SK-N-SH (cell line): ENCODE measurements at regions not wholly inside any gene's neighbourhood (a gene's known extent, or its start where the extent isn't known, plus 50 kb on each side); places are given as distances from the start of the nearest gene placed in this dataset.

Experiments
- CTCF ChIA-PET: fragments of 300-600, 350-600 bp; formaldehyde crosslinking; extraction: SDS; loops from one replicate; lab custom pipeline; 2021; lab: Yijun Ruan, JAX
- POLR2A ChIA-PET: fragments of 350-600 bp; sonication (Branson Sonifier 250); formaldehyde crosslinking; extraction: SDS; loops from one replicate; lab custom pipeline; 2020; ENCODE audit warnings: antibody characterized with exemption, inconsistent platforms; lab: Yijun Ruan, JAX
- DNase-seq: peaks from one replicate; pipeline ENCODE4 v3.0.0; 2012
- H2AFZ ChIP-seq: fragments of 200-600 bp; sonication (generic); 2 replicates; pipeline ENCODE4 v1.8.1; 2016; ENCODE audit warnings: antibody characterized with exemption, mild to moderate bottlenecking, low read depth
- H3F3A ChIP-seq: fragments of 200-600 bp; sonication (generic); replicated peaks from 2 replicates; pipeline ENCODE3; 2016; ENCODE audit warnings: antibody characterized with exemption, mild to moderate bottlenecking; ENCODE audit not compliant: insufficient read depth
- H3K27ac ChIP-seq, 2 experiments: fragments of 200-500 bp in 1 of 2; fragments of 200-600 bp in 1 of 2; sonication (Bioruptor generic) in 1 of 2; sonication (generic), shearing (Covaris generic) in 1 of 2; 2 replicates each; pipeline versions ENCODE4 v1.5.1 to v1.6.1; 2014 to 2016; ENCODE audit warnings: low read depth in 2 of 2, inconsistent platforms in 1 of 2, low read length in 1 of 2, mild to moderate bottlenecking in 1 of 2, mixed read lengths in 1 of 2
- H3K27me3 ChIP-seq: fragments of 200-600 bp; sonication (generic), shearing (Covaris generic); 2 replicates; pipeline ENCODE4 v1.6.1; 2016; ENCODE audit warnings: mixed run types; ENCODE audit not compliant: insufficient read depth
- H3K36me3 ChIP-seq, 2 experiments: fragments of 200-500 bp in 1 of 2; fragments of 200-600 bp in 1 of 2; sonication (Bioruptor generic) in 1 of 2; sonication (generic) in 1 of 2; replicated peaks in 1 of 2; 2 replicates each; pipeline versions ENCODE3 to v1.5.1; 2014 to 2016; ENCODE audit warnings: low read length in 1 of 2, mild to moderate bottlenecking in 1 of 2; ENCODE audit not compliant: insufficient read depth in 2 of 2, control insufficient read depth in 1 of 2
- H3K4me1 ChIP-seq, 2 experiments: fragments of 200-500 bp in 1 of 2; fragments of 200-600 bp in 1 of 2; sonication (Bioruptor generic) in 1 of 2; sonication (generic), shearing (Covaris generic) in 1 of 2; 2 replicates each; pipeline versions ENCODE4 v1.5.1 to v1.6.1; 2014 to 2016; ENCODE audit warnings: low read depth in 1 of 2, low read length in 1 of 2, mixed run types in 1 of 2; ENCODE audit not compliant: insufficient read depth in 2 of 2, control insufficient read depth in 1 of 2
- H3K4me2 ChIP-seq: fragments of 200-600 bp; sonication (generic), shearing (Covaris generic); 2 replicates; pipeline ENCODE4 v1.6.1; 2017; ENCODE audit warnings: mixed run types
- H3K4me3 ChIP-seq, 2 experiments: fragments of 200-500 bp in 1 of 2; fragments of 200-600 bp in 1 of 2; sonication (Bioruptor generic) in 1 of 2; sonication (generic), shearing (Covaris generic) in 1 of 2; 2 replicates each; pipeline versions ENCODE4 v1.5.1 to v1.8.1; 2014 to 2016; ENCODE audit warnings: low read depth in 2 of 2, inconsistent platforms in 1 of 2, low read length in 1 of 2, mild to moderate bottlenecking in 1 of 2, mixed read lengths in 1 of 2, moderate library complexity in 1 of 2
- H3K79me2 ChIP-seq: fragments of 200-600 bp; sonication (generic); 2 replicates; pipeline ENCODE4 v1.8.1; 2017; ENCODE audit warnings: mild to moderate bottlenecking; ENCODE audit not compliant: insufficient read depth
- H3K9ac ChIP-seq: fragments of 200-600 bp; sonication (generic); 2 replicates; pipeline ENCODE4 v1.6.1; 2017; ENCODE audit warnings: mixed run types
- H3K9me2 ChIP-seq: fragments of 200-600 bp; sonication (generic); 2 replicates; pipeline ENCODE4 v1.6.1; 2017; ENCODE audit warnings: mixed run types
- H3K9me3 ChIP-seq: fragments of 200-600 bp; sonication (generic); 2 replicates; pipeline ENCODE4 v1.6.1; 2017; ENCODE audit warnings: mixed run types, mild to moderate bottlenecking, moderate library complexity
- H4K20me1 ChIP-seq: fragments of 200-600 bp; sonication (generic); 2 replicates; pipeline ENCODE4 v1.6.1; 2017; ENCODE audit warnings: mild to moderate bottlenecking, mixed run types; ENCODE audit not compliant: insufficient read depth
- CHD2 ChIP-seq: fragments of 150-350 bp; IDR thresholded peaks from 2 replicates; pipeline ENCODE4 v1.6.1; 2018; ENCODE audit warnings: low read length; ENCODE audit not compliant: partially characterized antibody
- ELF1 ChIP-seq: IDR thresholded peaks from 2 replicates; pipeline ENCODE4 v1.4.0; 2012
- EP300 ChIP-seq, 2 experiments: IDR thresholded peaks; 2 replicates each; pipeline versions ENCODE4 v1.4.0 to v1.6.1; 2012; ENCODE audit warnings: borderline replicate concordance in 1 of 2, low read depth in 1 of 2, low read length in 1 of 2
- FOXJ3 ChIP-seq: sonication (generic); formaldehyde crosslinking; IDR thresholded peaks from 2 replicates; pipeline ENCODE4 v1.5.1; 2020; ENCODE audit warnings: mild to moderate bottlenecking, missing genetic modification reagents
- GABPA ChIP-seq: IDR thresholded peaks from 2 replicates; pipeline ENCODE4 v1.4.0; 2012; ENCODE audit warnings: low read depth, mild to moderate bottlenecking
- JUND ChIP-seq: IDR thresholded peaks from 2 replicates; pipeline ENCODE4 v1.4.0; 2012
- NFIC ChIP-seq: IDR thresholded peaks from 2 replicates; pipeline ENCODE4 v1.4.0; 2012; ENCODE audit warnings: borderline replicate concordance
- NRF1 ChIP-seq: IDR thresholded peaks from 2 replicates; pipeline ENCODE4 v1.6.1; 2012; ENCODE audit warnings: low read depth, mild to moderate bottlenecking, low read length
- RXRA ChIP-seq: IDR thresholded peaks from 2 replicates; pipeline ENCODE4 v1.4.0; 2012; ENCODE audit warnings: low read depth, mild to moderate bottlenecking, borderline replicate concordance
- SIN3A ChIP-seq: IDR thresholded peaks from 2 replicates; pipeline ENCODE4 v1.6.1; 2012; ENCODE audit warnings: low read depth, mild to moderate bottlenecking, low read length, moderate library complexity, borderline replicate concordance
- SMC3 ChIP-seq: IDR thresholded peaks from 2 replicates; pipeline ENCODE4 v1.6.1; 2012; ENCODE audit warnings: low read depth, low read length, improper control_type of control experiment
- YY1 ChIP-seq: IDR thresholded peaks from 2 replicates; pipeline ENCODE4 v1.4.0; 2012; ENCODE audit warnings: low read depth, mild to moderate bottlenecking
- WGBS: methylation state at CpG from one replicate; pipeline ENCODE4 v1.1.6; 2017; ENCODE audit warnings: low lambda C conversion rate; 5-methylcytosine and 5-hydroxymethylcytosine counted together
- TF ChIP-seq, protein P1 (sequence below): fragments of 150-350 bp; IDR thresholded peaks from 2 replicates; pipeline ENCODE4 v1.6.1; 2017; ENCODE audit warnings: antibody characterized with exemption, low read length, low read depth, borderline replicate concordance
- TF ChIP-seq, protein P2 (sequence below): IDR thresholded peaks from 2 replicates; pipeline ENCODE4 v1.4.0; 2012; ENCODE audit warnings: low read depth
- TF ChIP-seq, protein P3 (sequence below): IDR thresholded peaks from 2 replicates; pipeline ENCODE4 v1.4.0; 2012; ENCODE audit warnings: low read depth, borderline replicate concordance
- TF ChIP-seq, protein P4 (sequence below): IDR thresholded peaks from 2 replicates; pipeline ENCODE4; 2012
- TF ChIP-seq, protein P5 (sequence below): IDR thresholded peaks from 2 replicates; pipeline ENCODE4 v1.4.0; 2012; ENCODE audit warnings: low read depth, borderline replicate concordance
- TF ChIP-seq, protein P6 (sequence below): fragments of 150-350 bp; IDR thresholded peaks from 2 replicates; pipeline ENCODE4 v1.6.1; 2016; ENCODE audit warnings: mild to moderate bottlenecking, low read depth, low read length
- TF ChIP-seq, protein P7 (sequence below): fragments of 200-600 bp; sonication (generic); IDR thresholded peaks from 2 replicates; pipeline ENCODE4 v1.6.1; 2017; ENCODE audit warnings: antibody characterized with exemption, mild to moderate bottlenecking, moderate library complexity
- TF ChIP-seq, protein P8 (sequence below): IDR thresholded peaks from 2 replicates; pipeline ENCODE4 v1.6.1; 2012; ENCODE audit warnings: mild to moderate bottlenecking, low read depth, low read length, moderate library complexity

DNA sequence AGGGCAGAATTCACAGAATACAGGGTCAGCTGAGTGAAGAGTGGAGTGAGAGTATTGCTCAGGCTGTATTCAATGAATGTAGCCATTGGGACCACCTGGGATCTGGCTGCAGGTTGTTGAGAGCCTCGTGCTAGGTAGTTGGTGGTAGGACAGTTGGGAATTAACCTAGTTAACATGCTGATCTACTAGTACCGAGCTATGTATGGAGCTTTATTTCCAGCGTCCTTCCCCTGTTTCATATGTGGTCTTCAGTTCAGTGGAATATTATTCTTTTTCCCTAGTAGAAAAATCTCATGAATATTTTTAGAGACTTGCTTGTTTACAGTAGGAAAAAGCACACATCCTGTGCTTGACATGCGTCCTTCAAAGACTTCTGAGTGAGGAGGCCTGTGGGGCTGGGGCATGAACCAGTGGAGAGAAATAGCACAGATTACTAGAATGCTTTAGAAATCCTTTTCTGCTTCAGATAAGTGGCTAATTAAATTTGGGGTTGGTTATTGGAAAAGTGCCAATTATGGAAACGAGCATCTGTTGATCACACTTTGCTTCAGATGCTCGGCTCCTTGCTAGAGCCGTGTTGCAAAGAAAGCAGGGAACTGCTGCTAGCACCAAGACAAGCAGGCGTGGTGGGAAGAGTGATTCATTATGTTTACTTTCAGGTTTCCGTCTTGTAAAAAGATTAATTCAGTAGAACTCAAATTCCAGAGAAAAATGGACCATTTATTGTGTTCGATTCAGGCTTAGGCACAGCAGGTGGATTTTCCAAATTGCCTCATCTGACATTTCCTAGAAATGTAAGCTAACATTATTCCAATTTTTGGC, 53.6 kb downstream of the ARF6 start:
- Histone ChIP-seq H3K4me3 (no peak overlapping the region), H3K4me1 (peaks cover 14 to 26% of the 10 kb centered on the region in 2 experiments), H3K4me2 (peak overlapping the region; percentile 25), H3K79me2 (no peaks in the 10 kb centered on the region), H4K20me1 (no peaks in the 10 kb centered on the region), H3K9ac (no peak overlapping the region), H3K9me2 (no peaks in the 10 kb centered on the region), H3F3A (peaks cover 26% of the 10 kb centered on the region), H3K36me3 (no peaks in the 10 kb centered on the region), H2AFZ (no peak overlapping the region; the same call in 1 of the 2 replicates), H3K27me3 (no peaks in the 10 kb centered on the region), H3K9me3 (no peaks in the 10 kb centered on the region), H3K27ac (peak overlapping the region in 1 of 2 experiments; percentile 24; a peak in 3 of 4 replicates)
- ChIA-PET POLR2A (no interaction called here), CTCF (interaction anchor here (1.2 to 1.8 kb wide), 3 partner anchors 10 to 85 kb away, joined by 3 to 5 read pairs (median 3); no protein-coding TSS in a partner anchor)
- DNase-seq = peak; percentile 63
- WGBS = 21% methylated on average over 10 of the region's 10 CpGs
- TF ChIP-seq, protein P1, sequence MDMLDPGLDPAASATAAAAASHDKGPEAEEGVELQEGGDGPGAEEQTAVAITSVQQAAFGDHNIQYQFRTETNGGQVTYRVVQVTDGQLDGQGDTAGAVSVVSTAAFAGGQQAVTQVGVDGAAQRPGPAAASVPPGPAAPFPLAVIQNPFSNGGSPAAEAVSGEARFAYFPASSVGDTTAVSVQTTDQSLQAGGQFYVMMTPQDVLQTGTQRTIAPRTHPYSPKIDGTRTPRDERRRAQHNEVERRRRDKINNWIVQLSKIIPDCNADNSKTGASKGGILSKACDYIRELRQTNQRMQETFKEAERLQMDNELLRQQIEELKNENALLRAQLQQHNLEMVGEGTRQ = no peak
- TF ChIP-seq YY1 = no peak
- no peak for TF ChIP-seq EP300 (IDR thresholded peaks at IDR 0.05; ENCODE audit: borderline replicate concordance in 1 of 2, low read depth in 1 of 2, low read length in 1 of 2)
- TF ChIP-seq, protein P2, sequence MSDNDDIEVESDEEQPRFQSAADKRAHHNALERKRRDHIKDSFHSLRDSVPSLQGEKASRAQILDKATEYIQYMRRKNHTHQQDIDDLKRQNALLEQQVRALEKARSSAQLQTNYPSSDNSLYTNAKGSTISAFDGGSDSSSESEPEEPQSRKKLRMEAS = peak; percentile 71; the same call in 1 of the 2 replicates
- TF ChIP-seq FOXJ3 (CRISPR knock-in tag) = no peak
- TF ChIP-seq, protein P3, sequence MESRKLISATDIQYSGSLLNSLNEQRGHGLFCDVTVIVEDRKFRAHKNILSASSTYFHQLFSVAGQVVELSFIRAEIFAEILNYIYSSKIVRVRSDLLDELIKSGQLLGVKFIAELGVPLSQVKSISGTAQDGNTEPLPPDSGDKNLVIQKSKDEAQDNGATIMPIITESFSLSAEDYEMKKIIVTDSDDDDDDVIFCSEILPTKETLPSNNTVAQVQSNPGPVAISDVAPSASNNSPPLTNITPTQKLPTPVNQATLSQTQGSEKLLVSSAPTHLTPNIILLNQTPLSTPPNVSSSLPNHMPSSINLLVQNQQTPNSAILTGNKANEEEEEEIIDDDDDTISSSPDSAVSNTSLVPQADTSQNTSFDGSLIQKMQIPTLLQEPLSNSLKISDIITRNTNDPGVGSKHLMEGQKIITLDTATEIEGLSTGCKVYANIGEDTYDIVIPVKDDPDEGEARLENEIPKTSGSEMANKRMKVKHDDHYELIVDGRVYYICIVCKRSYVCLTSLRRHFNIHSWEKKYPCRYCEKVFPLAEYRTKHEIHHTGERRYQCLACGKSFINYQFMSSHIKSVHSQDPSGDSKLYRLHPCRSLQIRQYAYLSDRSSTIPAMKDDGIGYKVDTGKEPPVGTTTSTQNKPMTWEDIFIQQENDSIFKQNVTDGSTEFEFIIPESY = no peak
- TF ChIP-seq, protein P4, sequence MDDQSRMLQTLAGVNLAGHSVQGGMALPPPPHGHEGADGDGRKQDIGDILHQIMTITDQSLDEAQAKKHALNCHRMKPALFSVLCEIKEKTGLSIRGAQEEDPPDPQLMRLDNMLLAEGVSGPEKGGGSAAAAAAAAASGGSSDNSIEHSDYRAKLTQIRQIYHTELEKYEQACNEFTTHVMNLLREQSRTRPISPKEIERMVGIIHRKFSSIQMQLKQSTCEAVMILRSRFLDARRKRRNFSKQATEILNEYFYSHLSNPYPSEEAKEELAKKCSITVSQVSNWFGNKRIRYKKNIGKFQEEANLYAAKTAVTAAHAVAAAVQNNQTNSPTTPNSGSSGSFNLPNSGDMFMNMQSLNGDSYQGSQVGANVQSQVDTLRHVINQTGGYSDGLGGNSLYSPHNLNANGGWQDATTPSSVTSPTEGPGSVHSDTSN = no peak
- TF ChIP-seq NFIC = peak; percentile 65
- no peak for TF ChIP-seq GABPA
- TF ChIP-seq SMC3 = no peak
- TF ChIP-seq CHD2 = no peak
- TF ChIP-seq ELF1 = no peak
- TF ChIP-seq RXRA = no peak
- no peak for TF ChIP-seq JUND
- TF ChIP-seq, protein P5, sequence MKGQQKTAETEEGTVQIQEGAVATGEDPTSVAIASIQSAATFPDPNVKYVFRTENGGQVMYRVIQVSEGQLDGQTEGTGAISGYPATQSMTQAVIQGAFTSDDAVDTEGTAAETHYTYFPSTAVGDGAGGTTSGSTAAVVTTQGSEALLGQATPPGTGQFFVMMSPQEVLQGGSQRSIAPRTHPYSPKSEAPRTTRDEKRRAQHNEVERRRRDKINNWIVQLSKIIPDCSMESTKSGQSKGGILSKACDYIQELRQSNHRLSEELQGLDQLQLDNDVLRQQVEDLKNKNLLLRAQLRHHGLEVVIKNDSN = no peak
- TF ChIP-seq, protein P6, sequence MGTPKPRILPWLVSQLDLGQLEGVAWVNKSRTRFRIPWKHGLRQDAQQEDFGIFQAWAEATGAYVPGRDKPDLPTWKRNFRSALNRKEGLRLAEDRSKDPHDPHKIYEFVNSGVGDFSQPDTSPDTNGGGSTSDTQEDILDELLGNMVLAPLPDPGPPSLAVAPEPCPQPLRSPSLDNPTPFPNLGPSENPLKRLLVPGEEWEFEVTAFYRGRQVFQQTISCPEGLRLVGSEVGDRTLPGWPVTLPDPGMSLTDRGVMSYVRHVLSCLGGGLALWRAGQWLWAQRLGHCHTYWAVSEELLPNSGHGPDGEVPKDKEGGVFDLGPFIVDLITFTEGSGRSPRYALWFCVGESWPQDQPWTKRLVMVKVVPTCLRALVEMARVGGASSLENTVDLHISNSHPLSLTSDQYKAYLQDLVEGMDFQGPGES = no peak
- no peak for TF ChIP-seq NRF1
- TF ChIP-seq, protein P7, sequence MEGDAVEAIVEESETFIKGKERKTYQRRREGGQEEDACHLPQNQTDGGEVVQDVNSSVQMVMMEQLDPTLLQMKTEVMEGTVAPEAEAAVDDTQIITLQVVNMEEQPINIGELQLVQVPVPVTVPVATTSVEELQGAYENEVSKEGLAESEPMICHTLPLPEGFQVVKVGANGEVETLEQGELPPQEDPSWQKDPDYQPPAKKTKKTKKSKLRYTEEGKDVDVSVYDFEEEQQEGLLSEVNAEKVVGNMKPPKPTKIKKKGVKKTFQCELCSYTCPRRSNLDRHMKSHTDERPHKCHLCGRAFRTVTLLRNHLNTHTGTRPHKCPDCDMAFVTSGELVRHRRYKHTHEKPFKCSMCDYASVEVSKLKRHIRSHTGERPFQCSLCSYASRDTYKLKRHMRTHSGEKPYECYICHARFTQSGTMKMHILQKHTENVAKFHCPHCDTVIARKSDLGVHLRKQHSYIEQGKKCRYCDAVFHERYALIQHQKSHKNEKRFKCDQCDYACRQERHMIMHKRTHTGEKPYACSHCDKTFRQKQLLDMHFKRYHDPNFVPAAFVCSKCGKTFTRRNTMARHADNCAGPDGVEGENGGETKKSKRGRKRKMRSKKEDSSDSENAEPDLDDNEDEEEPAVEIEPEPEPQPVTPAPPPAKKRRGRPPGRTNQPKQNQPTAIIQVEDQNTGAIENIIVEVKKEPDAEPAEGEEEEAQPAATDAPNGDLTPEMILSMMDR = no peak
- TF ChIP-seq, protein P8, sequence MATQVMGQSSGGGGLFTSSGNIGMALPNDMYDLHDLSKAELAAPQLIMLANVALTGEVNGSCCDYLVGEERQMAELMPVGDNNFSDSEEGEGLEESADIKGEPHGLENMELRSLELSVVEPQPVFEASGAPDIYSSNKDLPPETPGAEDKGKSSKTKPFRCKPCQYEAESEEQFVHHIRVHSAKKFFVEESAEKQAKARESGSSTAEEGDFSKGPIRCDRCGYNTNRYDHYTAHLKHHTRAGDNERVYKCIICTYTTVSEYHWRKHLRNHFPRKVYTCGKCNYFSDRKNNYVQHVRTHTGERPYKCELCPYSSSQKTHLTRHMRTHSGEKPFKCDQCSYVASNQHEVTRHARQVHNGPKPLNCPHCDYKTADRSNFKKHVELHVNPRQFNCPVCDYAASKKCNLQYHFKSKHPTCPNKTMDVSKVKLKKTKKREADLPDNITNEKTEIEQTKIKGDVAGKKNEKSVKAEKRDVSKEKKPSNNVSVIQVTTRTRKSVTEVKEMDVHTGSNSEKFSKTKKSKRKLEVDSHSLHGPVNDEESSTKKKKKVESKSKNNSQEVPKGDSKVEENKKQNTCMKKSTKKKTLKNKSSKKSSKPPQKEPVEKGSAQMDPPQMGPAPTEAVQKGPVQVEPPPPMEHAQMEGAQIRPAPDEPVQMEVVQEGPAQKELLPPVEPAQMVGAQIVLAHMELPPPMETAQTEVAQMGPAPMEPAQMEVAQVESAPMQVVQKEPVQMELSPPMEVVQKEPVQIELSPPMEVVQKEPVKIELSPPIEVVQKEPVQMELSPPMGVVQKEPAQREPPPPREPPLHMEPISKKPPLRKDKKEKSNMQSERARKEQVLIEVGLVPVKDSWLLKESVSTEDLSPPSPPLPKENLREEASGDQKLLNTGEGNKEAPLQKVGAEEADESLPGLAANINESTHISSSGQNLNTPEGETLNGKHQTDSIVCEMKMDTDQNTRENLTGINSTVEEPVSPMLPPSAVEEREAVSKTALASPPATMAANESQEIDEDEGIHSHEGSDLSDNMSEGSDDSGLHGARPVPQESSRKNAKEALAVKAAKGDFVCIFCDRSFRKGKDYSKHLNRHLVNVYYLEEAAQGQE = no peak
- TF ChIP-seq SIN3A = no peak
